ENCODE measurements at regions not wholly inside any gene's neighbourhood (a gene's known extent, or its start where the extent isn't known, plus 50 kb on each side); places are given as distances from the start of the nearest gene placed in this dataset.

- Histone ChIP-seq H3K9ac (ENCODE audit: low read length) (no peak overlapping the region), H3K4me1 (ENCODE audit: control insufficient read depth in 1 of 2, insufficient read depth in 2 of 2, low read length in 2 of 2) (no peaks in the 10 kb centered on the region), H4K20me1 (ENCODE audit: insufficient read depth) (no peaks in the 10 kb centered on the region), H3K27ac (ENCODE audit: low read depth, low read length) (no peak overlapping the region), H3K36me3 (ENCODE audit: control insufficient read depth in 1 of 2, insufficient read depth in 2 of 2, low read length in 2 of 2) (no peaks in the 10 kb centered on the region), H3K9me2 (ENCODE audit: insufficient read depth) (no peaks in the 10 kb centered on the region), H2AFZ (ENCODE audit: low read depth, low read length, poor library complexity, severe bottlenecking) (no peak overlapping the region), H3K4me3 (replicated peaks in 1 of 2; ENCODE audit: low read depth in 1 of 2, low read length in 2 of 2) (no peak overlapping the region), H3K4me2 (ENCODE audit: low read length) (no peak overlapping the region), H3K79me2 (ENCODE audit: insufficient read depth, low read length) (no peaks in the 10 kb centered on the region), H3K9me3 (ENCODE audit: control insufficient read depth in 1 of 2, insufficient read depth in 1 of 2, low read depth in 1 of 2, low read length in 2 of 2) (peaks cover 0 to 10% of the 10 kb centered on the region in 2 experiments; a peak in 2 of 4 replicates), H3K27me3 (ENCODE audit: insufficient read depth, low read length) (no peaks in the 10 kb centered on the region)
- no TSS peak for BruUV-seq (replicated peaks)
- ChIA-PET RAD21 (ENCODE audit: low non-redundant PET in 1 of 2, low total read pairs in 2 of 2, uncharacterized antibody in 2 of 2, unreplicated experiment in 2 of 2) (no interaction called here), POLR2A (no interaction called here), CTCF (no interaction called here)
- no peak for DNase-seq (ENCODE audit: low read depth, low spot score)
- intact Hi-C loops (cut with micrococcal nuclease): no loop called here
- TF ChIP-seq MAX (IDR thresholded peaks at IDR 0.05): no peak
- TF ChIP-seq ATF3 (IDR thresholded peaks at IDR 0.05): no peak
- no peak for TF ChIP-seq SRF (IDR thresholded peaks at IDR 0.05; ENCODE audit: low read depth)
- no peak for TF ChIP-seq RAD21 (IDR thresholded peaks at IDR 0.05; ENCODE audit: low read depth)
- TF ChIP-seq JUND (IDR thresholded peaks at IDR 0.05): no peak
- TF ChIP-seq EZH2phosphoT487 (IDR thresholded peaks at IDR 0.05; ENCODE audit: borderline replicate concordance): no peak
- TF ChIP-seq FOSL1 (IDR thresholded peaks at IDR 0.05; ENCODE audit: low read depth): no peak
- TF ChIP-seq TCF7L2 (IDR thresholded peaks at IDR 0.05; ENCODE audit: borderline replicate concordance, extremely low read depth, insufficient read depth, insufficient read length): no peak
- TF ChIP-seq ZNF274 (IDR thresholded peaks at IDR 0.05; ENCODE audit: low read depth, low read length): no peak
- no peak for TF ChIP-seq POLR2A (IDR thresholded peaks at IDR 0.05; ENCODE audit: borderline replicate concordance, extremely low read depth, insufficient read depth, insufficient read length)
- TF ChIP-seq ELF1 (IDR thresholded peaks at IDR 0.05; ENCODE audit: borderline replicate concordance, low read depth): no peak
- no peak for TF ChIP-seq YY1 (IDR thresholded peaks at IDR 0.05; ENCODE audit: extremely low read depth, insufficient replicate concordance, low read depth, low read length)
- no peak for TF ChIP-seq EZH2 (IDR thresholded peaks at IDR 0.05)
- TF ChIP-seq, protein P1, sequence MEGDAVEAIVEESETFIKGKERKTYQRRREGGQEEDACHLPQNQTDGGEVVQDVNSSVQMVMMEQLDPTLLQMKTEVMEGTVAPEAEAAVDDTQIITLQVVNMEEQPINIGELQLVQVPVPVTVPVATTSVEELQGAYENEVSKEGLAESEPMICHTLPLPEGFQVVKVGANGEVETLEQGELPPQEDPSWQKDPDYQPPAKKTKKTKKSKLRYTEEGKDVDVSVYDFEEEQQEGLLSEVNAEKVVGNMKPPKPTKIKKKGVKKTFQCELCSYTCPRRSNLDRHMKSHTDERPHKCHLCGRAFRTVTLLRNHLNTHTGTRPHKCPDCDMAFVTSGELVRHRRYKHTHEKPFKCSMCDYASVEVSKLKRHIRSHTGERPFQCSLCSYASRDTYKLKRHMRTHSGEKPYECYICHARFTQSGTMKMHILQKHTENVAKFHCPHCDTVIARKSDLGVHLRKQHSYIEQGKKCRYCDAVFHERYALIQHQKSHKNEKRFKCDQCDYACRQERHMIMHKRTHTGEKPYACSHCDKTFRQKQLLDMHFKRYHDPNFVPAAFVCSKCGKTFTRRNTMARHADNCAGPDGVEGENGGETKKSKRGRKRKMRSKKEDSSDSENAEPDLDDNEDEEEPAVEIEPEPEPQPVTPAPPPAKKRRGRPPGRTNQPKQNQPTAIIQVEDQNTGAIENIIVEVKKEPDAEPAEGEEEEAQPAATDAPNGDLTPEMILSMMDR (IDR thresholded peaks at IDR 0.05 in 2 of 3, conservative IDR thresholded peaks at IDR 0.05 in 1 of 3; ENCODE audit: borderline replicate concordance in 1 of 3, insufficient read depth in 1 of 3, low read depth in 2 of 3, low read length in 2 of 3): no peak
- no peak for TF ChIP-seq SP1 (IDR thresholded peaks at IDR 0.05; ENCODE audit: low read depth)
- no peak for ATAC-seq
These were observed 169.0 kb downstream of the IRX2 start for GRCh38 chr5:2582507-2582906.

All from HCT116 (cell line).